Gastroesophageal sphincter (tissue), 3 donors: ENCODE measurements at regions not wholly inside any gene's neighbourhood (a gene's known extent, or its start where the extent isn't known, plus 50 kb on each side); places are given as distances from the start of the nearest gene placed in this dataset.

Experiments
- CTCF ChIP-seq, 4 experiments: fragments of 200-600 bp in 2 of 4; fragments of 450-650 bp in 2 of 4; sonication (generic) in 1 of 4; IDR thresholded peaks; one replicate each; pipeline ENCODE4 v1.5.1; 2017 to 2019; ENCODE audit warnings: antibody characterized with exemption in 4 of 4, mild to moderate bottlenecking in 2 of 4, moderate library complexity in 2 of 4
- EP300 ChIP-seq: sonication (generic); formaldehyde crosslinking; IDR thresholded peaks from one replicate; pipeline ENCODE4 v1.6.1; 2017; ENCODE audit warnings: antibody characterized with exemption, mild to moderate bottlenecking
- POLR2A ChIP-seq, 2 donors: fragments of 450-650 bp; IDR thresholded peaks; one replicate each; pipeline ENCODE4 v1.6.1; 2017; ENCODE audit warnings: antibody characterized with exemption in 2 of 2, mild to moderate bottlenecking in 2 of 2, moderate library complexity in 1 of 2
- POLR2AphosphoS5 ChIP-seq: sonication (generic); formaldehyde crosslinking; IDR thresholded peaks from one replicate; pipeline ENCODE4 v1.6.1; 2017; ENCODE audit warnings: antibody characterized with exemption

DNA sequence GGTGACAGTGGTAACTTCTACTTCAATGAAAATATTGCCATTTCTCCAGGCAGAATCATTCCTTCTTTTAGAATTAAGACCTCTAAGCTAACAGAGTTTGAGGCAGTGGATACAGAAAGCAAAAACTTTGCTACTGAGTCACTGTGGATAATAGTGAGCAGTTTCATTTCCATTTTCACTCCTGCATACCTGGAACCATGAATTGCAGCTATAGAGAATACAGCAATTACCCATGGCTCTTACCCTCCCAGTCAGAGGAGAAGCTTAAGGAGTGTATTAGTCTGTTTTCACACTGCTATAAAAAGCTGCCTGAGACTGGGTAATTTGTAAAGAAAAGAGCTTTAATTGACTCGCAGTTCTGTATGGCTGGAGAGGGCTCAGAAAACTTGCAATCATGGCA lies 531.4 kb upstream of the CNTNAP5 start:
- TF ChIP-seq CTCF (IDR thresholded peaks at IDR 0.05) = no peak
- TF ChIP-seq POLR2AphosphoS5 = no peak
- no peak for TF ChIP-seq POLR2A (IDR thresholded peaks at IDR 0.05)
- TF ChIP-seq EP300 = no peak
